Anterior cingulate cortex (tissue), 58 donors: ENCODE measurements at regions not wholly inside any gene's neighbourhood (a gene's known extent, or its start where the extent isn't known, plus 50 kb on each side); places are given as distances from the start of the nearest gene placed in this dataset.

Source experiments
- DNase-seq, 58 donors: peaks; one replicate each; lab custom pipeline; 2025; lab: John Stamatoyannopoulos, UW

DNA sequence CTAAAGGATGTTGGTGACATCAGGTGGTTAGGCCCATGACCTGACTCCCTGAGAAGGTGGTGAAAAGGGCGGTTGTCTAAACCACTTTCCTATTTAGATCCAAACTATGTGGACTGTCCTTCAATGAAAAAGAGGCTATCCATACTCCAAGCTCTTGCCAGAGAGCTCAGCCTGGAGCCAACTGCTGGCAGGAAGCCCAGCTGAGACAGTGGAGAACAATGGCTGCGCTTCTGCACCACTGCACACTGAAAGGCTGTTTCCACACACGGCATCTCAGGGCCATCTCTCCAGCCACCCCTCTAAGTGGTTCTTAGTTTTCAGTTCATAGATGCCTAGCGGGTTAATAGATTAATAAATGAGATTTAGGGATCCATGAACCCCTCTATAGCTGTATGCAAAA is 488.8 kb upstream of the ZMIZ1 start:
- DNase-seq, result peak in 55 of 58 donors; percentile 26 to 90 (median 72)

DNA sequence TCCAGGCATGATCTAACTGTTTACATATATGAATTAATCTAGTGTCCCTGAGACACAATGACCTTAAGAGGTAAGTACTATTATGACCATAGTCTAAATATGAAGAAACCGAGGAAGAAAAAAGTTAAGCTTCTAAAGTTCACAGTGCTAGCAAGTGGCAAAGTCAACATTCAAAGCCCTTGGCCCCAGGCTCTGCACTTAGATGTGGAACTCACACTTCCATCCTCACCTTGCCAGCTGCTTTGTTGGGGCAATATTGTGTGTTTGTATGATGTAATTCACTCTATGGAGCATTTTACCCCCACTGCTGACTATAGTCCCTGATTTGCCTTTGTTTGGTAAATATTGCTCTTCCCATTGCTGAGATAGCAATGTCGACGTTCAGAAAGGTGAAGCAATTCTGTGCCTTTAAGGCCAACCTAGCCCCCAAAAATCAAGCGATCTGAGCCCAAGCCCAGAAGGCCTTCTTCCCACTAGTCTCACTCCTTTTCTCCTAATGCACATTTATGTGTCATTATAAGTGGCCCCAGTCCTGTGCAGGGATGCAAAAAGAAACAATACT is 487.6 kb upstream of the ZMIZ1 start:
- no peak for DNase-seq

DNA sequence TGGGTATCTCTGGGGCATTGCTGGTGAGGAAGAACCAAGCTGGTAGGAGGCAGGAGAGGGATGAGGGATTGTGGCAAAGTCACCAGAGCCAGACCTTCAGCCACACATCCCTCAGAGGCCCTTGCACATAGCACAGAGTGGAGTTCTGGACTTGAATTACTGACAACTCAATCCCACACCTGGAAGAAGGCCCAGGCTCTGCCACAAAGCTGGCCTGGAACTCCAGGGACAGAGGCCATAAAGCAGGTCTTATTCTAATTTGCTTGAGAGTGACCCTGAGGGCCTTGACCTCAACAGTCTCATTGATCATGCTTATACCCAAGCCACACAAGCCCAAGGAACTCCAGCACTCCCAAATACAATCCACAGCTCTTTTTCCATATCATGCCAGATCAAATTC is 486.2 kb upstream of the ZMIZ1 start:
- DNase-seq, result no peak

DNA sequence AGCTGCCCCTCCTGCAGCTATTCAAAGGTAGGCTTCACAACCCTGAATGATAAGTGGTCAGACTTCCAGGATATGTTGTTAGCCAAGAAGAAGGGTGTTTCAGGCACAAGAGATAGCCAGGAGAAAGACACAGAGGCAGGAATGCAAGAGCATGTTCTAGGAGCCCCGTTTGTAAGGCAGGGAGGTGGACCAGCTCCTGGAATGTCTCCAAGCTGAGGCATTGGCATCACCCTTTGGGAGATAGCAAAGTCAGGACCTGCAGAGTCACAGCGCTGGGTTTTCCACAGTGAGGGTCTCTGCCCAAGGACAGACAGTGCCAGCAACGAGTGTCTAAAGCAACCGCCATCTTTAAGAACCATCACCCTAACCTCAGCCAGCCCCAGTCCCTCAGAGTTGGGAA is 484.5 kb upstream of the ZMIZ1 start:
- no peak for DNase-seq

DNA sequence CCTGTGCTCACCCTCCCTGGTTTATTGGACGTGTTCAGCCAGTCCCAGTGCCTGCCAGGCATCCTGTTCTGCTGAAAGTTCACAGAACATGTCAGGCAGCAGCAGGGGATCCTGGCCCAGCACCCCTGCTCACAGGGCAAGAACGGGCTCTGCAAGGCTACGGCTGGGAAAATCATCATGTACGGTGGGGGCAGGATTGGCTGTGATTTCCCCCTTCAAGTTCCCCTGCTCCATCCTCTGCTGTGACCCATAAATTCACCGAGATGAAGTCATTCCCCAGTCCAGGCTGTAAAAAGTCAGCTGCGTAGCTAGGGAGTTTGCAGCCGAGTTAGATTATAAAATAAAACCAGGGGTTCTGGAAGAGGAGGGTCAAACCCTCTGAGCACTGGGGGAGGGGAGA is 484.1 kb upstream of the ZMIZ1 start:
- no peak for DNase-seq

DNA sequence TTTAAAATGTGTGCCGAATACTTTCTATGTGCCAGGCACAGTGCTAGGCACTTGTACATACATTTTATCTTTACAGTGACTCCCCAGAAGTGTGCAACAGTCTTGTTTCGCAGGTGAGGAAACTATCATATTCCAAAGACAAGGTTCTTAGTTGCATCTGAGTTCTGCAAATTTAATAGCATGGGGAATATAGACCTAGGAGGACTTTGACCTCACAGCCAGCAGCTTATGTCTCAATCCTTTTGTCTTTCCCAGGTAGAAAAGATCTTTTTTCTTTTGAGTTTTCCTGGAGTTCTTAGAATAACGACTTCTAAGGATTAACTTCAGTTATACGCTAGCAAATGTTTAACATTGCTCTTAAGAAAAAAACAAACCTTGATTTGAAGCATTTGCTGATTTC is 482.8 kb upstream of the ZMIZ1 start:
- no peak for DNase-seq

DNA sequence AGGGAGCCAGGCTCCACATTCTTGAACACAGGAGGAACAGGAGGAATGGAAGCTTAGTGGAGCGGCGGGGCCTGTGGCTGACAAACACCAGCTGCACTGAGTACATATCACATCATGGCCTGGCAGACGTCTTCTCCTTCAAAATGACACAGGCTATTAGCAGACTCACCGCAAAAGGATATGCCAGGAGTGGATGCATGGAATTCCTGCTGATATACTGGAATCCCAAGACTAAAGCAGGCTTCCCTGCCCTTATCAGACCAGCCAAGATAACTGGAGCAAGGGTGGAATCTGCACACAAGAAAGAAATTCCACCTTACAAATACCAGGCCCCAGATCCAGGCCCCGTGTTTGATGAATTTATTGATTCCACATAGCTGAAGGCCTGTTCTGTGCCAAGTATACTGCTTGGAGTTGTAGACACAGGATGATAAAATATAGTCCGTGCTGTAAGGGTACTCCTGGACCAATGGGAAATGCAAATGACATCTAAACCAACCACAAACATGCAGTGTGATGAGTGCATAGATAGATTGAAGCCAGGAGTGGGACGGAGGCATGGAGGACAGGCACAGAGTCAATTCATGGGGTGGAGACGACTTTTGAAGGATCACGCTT is 480.5 kb upstream of the ZMIZ1 start:
- no peak for DNase-seq

DNA sequence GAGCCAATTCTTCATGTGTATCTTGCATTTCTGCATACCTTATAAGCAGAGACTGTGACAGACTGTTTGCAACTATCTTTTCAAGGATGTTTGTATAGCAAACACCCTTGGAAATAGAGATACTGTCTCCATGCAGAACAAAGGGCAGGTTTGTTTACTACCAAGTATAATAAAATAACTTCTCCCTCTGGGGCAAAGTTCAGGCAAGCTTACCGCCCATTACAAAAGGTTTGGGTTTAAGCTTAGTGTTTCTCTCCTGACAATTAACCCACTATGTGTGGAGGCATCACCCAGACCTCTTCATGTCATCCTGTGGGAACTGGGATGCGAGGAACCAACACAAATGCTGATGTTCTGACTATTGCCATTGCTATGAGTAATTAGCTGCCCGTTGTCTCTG is 479.1 kb upstream of the ZMIZ1 start:
- no peak for DNase-seq

DNA sequence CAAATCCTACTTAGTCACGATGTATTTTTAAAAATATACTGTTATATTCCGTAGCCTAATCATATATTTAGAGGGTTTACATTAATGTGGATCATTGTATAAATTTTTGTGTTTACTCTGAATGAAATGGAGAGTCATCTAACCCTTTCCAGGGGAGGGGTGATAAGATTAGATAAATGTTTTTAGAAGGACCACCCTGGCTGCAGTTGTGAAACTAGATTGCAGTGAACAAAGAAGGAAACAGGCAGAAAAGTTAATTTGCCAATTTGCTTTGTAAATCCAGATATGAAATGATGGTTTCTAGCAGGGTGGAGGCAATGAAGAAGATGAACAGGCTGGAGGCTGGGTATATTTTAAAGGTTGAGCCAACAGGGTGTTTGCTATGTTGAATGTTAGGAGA is 477.7 kb upstream of the ZMIZ1 start:
- DNase-seq, result no peak

DNA sequence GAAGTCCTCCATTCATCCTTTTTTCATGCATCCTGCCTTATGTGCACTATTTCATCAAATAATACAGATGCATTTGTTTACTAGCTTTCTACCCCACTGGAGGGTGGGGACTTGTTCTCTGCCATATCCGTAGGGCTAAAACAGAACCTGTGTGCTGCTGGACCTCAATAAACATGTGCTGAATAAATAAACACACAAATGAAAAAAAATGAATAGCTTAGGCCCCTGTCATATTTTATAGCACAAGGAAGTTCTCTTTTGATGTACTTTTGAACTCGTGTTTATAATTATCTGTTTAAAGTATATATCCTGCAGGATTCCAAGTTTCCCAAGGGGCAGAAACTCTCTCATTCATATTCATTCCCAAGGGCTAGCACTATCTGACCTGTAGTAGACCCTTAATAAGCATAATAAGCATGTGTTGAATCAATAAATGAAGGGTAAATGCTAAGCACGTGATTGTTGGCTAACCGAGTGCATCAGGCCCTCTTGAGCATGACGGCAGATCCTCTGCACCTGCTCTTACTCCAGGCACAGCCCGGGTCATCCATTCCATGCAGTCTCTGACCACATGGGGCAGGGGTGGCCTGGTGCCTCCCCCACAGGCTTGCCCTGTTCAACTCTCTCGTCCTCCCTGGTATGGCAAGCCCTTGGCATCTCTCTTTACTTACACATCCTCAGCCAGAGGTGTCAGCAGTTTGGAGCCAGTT is 474.1 kb upstream of the ZMIZ1 start:
- no peak for DNase-seq

DNA sequence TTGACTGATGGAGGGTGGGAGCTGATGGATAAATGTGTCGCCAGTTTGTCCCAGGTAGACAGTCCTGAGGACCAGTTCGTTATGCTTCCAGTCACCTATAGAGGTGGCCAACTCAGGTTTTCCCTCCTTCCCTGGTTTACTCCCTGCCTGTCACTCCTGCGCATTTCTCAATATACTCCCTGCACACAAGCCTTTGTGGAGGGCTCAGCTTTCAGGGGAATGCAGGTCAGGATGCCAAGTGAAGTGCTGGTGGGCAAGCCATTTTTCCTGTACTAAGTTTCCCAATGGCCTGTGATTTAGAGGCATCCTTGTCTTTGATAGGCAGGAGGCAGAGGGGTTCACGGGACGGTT is 473.5 kb upstream of the ZMIZ1 start:
- DNase-seq, result no peak

DNA sequence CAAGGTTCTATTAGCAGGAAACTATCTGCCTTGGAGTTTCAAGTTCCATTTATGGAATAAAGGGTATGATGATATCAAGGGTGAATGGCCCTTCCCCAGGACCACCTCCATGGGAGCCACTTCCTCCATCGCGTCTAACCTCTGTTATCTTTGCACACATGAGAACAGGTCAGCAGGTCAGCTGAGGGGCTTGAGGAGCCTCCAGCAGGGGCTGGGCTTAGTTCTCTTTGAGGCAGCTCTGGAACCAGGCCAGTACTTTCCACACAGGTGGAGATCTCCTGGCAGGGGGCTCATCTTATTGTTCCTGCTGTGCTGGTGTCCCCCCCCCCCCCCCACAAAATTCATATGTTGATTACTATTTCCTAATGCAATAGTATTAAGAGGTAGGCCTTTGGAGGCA is 472.2 kb upstream of the ZMIZ1 start:
- DNase-seq, result no peak

DNA sequence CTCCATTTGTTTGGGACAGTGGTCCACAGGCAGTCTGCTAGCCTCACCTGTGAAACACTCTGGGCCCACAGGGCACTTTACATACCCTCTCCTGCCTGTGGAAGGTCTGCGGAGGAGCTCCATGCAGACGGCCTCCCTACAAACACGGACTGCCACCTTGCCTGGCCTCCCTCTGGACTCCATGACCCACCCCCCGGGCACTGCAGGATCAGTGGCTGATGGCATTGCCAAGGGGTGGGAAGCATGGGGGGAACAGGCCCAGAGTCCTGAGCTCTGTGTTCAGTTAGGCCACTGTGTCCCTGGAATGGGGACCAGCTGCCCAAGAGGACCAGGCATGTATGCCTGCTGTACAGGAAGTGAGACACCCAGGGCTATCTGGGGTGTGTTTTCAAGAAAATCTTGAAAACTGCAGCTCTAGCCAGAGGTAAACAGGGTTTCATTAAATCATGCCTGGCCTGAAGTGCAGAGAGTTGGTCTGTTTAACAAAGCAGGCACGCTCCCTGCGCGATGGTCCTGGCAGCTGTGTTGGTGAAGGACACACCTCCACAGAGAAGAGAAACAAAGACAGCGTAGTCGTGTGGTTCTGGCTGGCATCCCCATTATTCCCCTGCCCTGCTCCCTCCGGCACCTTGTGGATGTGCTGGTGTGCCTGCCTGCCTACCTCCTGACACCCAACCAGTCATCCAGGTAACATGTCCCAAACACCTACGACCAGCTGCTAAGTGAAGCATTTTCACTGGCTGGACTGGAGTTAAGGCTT is 470.8 kb upstream of the ZMIZ1 start:
- DNase-seq, result no peak

DNA sequence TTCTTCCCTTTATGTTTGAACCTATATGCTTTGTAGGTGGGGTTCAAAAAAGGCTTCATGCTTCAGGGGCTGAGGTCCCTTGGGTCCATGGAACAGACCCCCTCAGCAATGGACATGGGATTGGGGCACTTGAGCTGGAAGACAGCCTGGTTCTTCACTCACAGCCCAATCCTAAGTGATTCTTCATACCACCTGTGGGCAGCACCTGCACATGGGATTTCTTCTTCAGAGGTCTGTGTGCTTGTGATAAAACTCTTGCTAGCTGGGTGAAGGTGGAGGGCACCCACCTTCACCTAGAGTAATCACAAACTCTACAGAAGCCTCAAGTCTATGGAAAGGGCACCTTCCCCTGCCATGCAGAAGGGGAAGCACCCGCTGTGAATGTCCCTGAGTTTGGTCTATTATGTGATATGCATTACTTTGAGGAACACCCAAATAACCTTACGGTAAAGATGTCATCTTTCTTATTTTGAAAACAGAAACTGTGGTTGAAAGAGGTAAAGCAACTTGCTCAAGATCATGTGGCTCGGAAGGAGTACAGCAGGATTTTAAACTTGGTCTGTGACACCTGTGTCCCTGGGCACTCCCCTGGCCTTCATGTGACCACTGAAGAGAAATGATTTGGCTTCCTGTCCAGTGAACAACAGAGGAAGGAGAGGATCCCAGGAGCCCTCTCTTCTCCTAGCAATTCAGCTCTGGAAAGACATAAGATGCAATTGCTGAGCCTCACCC is 469.5 kb upstream of the ZMIZ1 start:
- DNase-seq, result no peak

DNA sequence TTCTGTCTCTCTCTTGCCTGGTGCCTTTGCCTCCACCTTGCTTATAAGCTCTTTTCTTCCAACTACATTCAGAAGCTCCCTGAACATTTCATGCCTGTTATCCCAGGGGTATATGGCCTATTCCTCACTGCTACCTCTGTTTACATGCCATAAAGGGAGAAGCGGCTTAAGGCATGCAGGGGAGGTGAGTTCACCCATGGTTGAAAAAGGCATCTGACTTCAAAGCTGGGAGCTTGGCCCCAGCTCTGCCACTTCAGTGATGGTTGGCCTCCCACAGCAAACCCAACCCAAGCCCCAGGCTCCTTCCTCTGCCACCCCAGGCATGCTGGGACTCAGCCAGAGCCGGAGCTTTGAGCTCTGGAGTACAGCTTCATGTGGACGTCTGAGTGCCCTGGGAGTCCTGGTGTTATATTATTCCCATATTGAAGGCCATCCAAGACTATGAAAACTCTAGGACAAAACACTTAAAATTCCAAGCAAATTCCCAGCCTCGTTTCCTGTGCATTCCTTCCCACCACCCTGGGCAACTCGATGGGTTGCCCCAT is 468.6 kb upstream of the ZMIZ1 start:
- no peak for DNase-seq

DNA sequence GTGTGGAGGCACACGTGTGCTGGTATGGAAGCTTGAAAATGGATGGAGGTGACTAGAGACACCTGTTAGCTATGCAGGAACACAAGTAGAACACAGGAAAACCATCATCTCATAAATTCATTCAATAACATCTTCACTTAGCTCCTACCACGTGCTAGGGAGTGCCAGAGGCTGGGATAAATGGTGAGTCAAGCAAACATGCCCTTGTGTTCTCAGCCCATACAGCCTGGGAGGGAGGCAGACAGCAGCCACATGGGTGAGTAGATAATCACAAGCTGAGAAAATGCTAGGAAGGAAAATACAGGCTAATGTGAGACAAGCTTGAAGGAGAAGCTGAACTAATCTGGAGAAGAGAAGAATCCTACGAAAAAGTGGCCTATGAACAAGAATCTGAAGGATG is 468.0 kb upstream of the ZMIZ1 start:
- no peak for DNase-seq

DNA sequence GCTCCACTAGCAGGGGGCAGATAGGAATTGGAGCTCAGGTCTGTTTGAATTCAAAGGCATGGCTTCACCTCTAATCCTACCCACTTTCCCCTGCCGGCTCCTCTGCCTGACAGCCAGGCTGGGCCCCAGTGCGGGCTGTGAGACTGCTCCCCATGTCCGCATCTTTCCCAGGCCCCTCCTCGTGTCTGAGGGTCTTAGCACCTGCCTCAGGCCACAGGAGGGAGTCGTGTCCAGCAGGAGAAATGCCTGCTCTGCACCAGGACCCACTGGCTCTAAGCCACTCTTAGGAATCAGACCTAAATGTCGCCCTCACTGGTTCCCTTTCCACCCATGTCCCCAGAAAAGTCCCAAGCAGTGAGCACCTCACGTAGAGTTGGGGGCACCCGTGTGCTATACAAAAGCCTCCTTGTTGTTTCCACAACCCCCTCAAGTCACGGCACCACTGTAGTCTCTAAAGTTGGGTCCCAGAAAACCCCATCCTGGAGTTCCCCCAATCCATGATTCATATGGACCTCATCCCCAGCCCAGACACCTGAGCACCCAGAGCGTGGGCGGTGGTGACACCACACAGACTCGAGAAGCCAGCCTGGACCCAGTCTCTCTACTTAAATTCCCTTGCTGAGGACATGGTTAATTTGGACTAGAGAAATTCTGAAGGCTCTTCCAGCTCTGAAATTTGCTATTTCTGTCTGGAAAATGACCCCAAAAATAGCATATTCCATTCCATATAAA is 466.4 kb upstream of the ZMIZ1 start:
- no peak for DNase-seq

DNA sequence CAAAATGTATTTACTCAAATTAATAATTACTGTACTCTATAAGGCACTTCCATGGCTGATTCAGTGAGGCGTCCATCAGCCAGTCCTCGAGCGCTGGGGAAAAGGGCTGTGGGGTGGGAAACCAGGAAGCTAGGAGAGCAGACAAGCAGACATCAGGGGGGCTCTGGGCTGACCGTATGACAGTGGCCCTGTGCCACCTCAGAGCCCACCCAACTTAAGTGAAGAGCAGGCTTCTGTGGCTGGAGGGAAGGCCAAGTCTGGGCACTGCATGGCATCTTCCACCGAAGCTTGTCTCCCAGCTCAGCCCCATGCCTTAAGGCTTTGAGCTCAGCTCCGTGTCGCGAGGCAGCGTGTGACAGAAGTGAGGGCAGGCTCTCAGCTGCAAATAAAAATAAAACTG is 464.5 kb upstream of the ZMIZ1 start:
- no peak for DNase-seq

DNA sequence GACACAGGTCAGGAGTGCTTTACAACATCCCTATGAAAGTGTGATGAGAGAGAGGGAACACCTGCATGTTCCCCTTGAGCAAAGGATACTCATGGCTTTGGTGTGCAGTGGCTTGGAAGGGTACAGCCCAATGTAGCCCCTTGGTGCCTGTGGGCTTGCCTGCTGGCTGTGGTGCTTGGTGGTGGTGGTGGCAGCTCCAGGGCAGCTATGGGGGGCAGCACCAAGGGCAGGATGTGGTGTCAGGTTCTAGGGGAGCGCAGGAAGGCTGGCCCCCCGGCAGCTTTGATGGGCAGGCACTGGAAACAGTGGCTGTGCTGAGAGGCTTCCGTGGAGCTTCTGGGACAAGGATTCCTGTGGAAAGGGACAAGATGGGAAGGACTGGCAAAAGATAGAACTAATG is 464.0 kb upstream of the ZMIZ1 start:
- no peak for DNase-seq

DNA sequence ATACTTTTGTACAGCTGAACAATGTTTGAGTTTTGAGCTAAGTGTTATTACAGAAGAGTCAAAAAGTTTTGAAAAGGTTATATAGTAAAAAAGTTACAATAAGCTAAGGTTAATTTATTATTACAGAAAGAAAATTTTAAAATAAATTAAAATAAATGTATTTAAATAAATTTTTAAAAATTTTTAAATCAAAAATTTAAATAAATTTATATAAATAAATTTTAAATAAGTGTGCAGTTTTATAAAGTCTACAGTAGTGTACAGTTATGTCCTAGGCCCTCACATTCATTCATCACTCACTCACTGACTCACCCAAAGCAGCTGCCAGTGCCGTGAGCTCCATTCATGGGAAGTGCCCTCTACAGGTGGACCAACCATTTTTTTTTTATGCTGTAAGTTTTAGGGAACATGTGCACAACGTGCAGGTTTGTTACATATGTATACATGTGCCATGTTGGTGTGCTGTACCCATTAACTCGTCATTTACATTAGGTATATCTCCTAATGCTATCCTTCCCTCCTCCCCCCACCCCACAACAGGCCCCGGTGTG is 462.9 kb upstream of the ZMIZ1 start:
- no peak for DNase-seq
